Colonic mucosa (tissue), 4 donors: ENCODE measurements at regions not wholly inside any gene's neighbourhood (a gene's known extent, or its start where the extent isn't known, plus 50 kb on each side); places are given as distances from the start of the nearest gene placed in this dataset.

Experiments
- DNase-seq: peaks from one replicate; pipeline ENCODE4 v3.0.0-alpha.2; 2020
- H3K27ac ChIP-seq: fragments of 200-600 bp; one replicate; pipeline ENCODE4 v1.8.0; 2021
- H3K27me3 ChIP-seq: fragments of 200-600 bp; one replicate; pipeline ENCODE4 v1.8.0; 2021
- H3K36me3 ChIP-seq: fragments of 200-600 bp; one replicate; pipeline ENCODE4 v1.8.0; 2021
- H3K4me1 ChIP-seq: fragments of 200-600 bp; one replicate; pipeline ENCODE4 v1.8.0; 2021; ENCODE audit warnings: mild to moderate bottlenecking
- H3K4me3 ChIP-seq: fragments of 200-600 bp; one replicate; pipeline ENCODE4 v1.8.0; 2021
- H3K9ac ChIP-seq, 2 donors: one replicate each; pipeline ENCODE4 v1.7.0; 2013; ENCODE audit warnings: control low read depth in 2 of 2, low read depth in 2 of 2, low read length in 2 of 2
- H3K9me3 ChIP-seq: fragments of 200-600 bp; one replicate; pipeline ENCODE4 v1.8.0; 2021
- intact Hi-C: fragments of 100-400 bp; cut with DNase I; formaldehyde crosslinking; loops from one replicate; pipeline ENCODE4 v1.14.1; 2022
- TF ChIP-seq, protein P1 (sequence below): fragments of 200-600 bp; IDR thresholded peaks from one replicate; pipeline ENCODE4 v1.8.0; 2022; ENCODE audit warnings: antibody characterized with exemption, mild to moderate bottlenecking
- donor health status: healthy.
- donor health status: DM: no; HTN: no; CAD: no.
- donor health status: DM: no; HTN: no; CAD: no.

DNA sequence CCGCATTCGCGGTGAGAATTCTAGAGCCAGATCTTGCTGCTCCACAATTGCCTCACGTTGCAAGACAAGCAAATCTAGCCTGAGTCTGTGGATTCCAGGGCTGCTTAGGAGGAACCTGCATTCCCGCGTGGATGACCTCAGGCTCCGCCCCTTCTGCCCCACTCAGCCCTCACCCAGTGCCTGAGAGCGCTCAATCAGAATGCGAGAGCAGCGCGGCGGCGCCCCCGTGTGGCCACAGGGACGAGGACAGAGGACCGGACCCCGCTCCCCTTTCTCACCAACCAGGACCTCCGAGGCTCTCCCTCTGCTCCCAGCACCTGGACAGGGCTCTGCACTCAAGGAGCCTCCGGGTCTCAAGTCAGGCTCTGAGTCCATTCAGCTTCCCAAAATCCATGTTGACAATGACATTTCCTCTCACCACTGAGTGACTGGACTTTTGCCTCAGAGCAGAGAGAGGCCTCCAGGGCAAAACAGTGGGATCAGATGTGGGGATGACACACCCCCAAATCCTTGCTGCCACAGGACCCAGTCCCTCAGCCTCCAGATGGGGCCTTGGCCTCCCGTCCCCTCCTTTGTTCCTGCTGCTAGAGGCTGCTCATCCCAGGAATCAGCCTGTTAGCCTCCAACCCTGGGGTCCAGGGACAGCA is 52.0 kb downstream of the RPP21 start:
- H3K4me1 ChIP-seq, result no peaks in the 10 kb centered on the region
- peak; percentile 84 for DNase-seq
- H3K9ac ChIP-seq, result no peak overlapping the region
- TF ChIP-seq, protein P1, sequence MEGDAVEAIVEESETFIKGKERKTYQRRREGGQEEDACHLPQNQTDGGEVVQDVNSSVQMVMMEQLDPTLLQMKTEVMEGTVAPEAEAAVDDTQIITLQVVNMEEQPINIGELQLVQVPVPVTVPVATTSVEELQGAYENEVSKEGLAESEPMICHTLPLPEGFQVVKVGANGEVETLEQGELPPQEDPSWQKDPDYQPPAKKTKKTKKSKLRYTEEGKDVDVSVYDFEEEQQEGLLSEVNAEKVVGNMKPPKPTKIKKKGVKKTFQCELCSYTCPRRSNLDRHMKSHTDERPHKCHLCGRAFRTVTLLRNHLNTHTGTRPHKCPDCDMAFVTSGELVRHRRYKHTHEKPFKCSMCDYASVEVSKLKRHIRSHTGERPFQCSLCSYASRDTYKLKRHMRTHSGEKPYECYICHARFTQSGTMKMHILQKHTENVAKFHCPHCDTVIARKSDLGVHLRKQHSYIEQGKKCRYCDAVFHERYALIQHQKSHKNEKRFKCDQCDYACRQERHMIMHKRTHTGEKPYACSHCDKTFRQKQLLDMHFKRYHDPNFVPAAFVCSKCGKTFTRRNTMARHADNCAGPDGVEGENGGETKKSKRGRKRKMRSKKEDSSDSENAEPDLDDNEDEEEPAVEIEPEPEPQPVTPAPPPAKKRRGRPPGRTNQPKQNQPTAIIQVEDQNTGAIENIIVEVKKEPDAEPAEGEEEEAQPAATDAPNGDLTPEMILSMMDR, result peak; percentile 73
- no peaks in the 10 kb centered on the region for H3K27me3 ChIP-seq
- H3K36me3 ChIP-seq, result no peaks in the 10 kb centered on the region
- intact Hi-C loops, result loop anchor here (2.0 to 5.0 kb wide), 2 partner anchors 38 to 155 kb away; no protein-coding TSS in a partner anchor
- no peak overlapping the region for H3K27ac ChIP-seq
- H3K4me3 ChIP-seq, result no peak overlapping the region
- no peaks in the 10 kb centered on the region for H3K9me3 ChIP-seq

DNA sequence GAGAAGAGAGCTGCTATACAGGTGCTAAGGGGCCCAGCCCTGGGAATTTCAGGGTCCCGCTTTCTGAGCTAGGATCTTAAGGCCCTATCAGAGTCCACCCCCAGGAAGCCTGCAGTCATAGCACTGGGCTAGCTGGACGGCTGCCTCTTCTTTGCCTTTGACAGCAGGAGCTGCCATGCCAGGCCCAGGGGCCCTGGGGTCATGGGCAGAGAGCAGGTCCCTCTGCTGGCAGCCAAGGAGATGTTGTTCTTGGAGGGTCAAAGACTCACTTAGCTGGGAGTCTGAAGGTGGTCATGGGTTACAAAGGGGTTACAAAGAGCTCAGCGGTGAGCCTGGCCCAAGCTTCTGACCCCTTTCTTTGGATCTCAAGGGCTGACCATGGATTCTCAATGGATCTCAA is 52.7 kb downstream of the RPP21 start:
- H3K9ac ChIP-seq, result no peak overlapping the region
- no peak for DNase-seq
- H3K36me3 ChIP-seq, result no peaks in the 10 kb centered on the region
- H3K27me3 ChIP-seq, result no peaks in the 10 kb centered on the region
- TF ChIP-seq, protein P1, result no peak
- no peaks in the 10 kb centered on the region for H3K4me1 ChIP-seq
- no peak overlapping the region for H3K27ac ChIP-seq
- no peaks in the 10 kb centered on the region for H3K9me3 ChIP-seq
- H3K4me3 ChIP-seq, result no peak overlapping the region
- intact Hi-C loops, result loop anchor here (2.0 to 5.0 kb wide), 2 partner anchors 39 to 155 kb away; no protein-coding TSS in a partner anchor

DNA sequence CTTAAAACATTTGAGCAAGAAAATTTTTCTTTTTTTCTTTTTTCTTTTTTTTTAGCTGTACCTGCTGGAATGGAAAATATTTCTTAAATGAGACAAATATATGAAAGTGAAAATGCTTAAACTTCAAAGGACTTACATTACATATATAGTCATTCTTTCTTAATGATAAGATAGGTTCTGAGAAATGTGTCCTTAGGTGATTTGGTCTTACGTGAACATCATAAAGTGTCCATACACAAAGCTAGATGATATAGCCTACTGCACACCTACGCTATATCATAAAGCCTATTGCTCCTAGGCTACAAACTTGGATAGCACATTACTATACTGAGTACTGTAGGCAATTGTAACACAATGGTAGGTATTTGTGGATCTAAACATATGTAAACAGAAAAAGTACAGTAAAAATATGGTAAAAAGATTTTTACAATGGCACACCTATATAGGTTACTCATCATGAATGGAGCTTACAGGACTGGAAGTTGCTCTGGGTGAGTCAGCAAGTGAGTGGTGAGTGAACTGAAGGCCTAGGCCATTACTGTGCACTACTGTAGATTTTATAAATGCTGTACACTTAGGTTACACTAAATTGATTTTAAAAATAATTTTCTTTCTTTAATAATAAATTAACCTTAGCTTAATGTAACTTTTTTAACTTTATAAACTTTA is 54.6 kb downstream of the RPP21 start:
- no peak overlapping the region for H3K4me3 ChIP-seq
- no peaks in the 10 kb centered on the region for H3K36me3 ChIP-seq
- intact Hi-C loops, result loop anchor here (5.0 kb wide), 1 partner anchor 157 kb away; no protein-coding TSS in a partner anchor
- no peak overlapping the region for H3K27ac ChIP-seq
- TF ChIP-seq, protein P1, result no peak
- H3K9me3 ChIP-seq, result no peaks in the 10 kb centered on the region
- no peak overlapping the region for H3K9ac ChIP-seq
- H3K4me1 ChIP-seq, result no peaks in the 10 kb centered on the region
- no peak for DNase-seq
- no peaks in the 10 kb centered on the region for H3K27me3 ChIP-seq

DNA sequence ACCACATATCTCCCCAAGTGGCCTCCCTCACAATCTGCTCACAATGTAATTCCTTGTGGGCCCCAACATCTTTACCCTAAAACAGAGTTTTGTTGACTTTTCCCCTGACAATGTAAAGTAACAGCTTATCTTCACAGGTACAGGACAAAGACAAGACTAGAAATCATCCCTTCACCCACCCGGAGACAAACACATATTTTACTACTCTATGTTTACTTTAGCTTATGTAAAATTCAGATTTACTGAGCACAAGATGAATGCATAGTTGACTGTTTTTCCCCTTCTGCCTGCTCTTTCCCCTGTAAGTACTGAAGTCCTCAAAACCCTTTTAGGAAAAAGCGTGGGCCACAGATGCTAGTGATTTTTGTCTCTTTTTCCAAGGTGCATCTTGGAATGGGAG is 61.0 kb downstream of the RPP21 start:
- Histone ChIP-seq H3K4me3 (no peak overlapping the region), H3K27ac (no peak overlapping the region), H3K9ac (no peak overlapping the region), H3K9me3 (no peaks in the 10 kb centered on the region), H3K27me3 (no peaks in the 10 kb centered on the region), H3K4me1 (no peaks in the 10 kb centered on the region), H3K36me3 (no peaks in the 10 kb centered on the region)
- DNase-seq, result no peak
- TF ChIP-seq, protein P1, result no peak
- intact Hi-C loops, result no loop called here

DNA sequence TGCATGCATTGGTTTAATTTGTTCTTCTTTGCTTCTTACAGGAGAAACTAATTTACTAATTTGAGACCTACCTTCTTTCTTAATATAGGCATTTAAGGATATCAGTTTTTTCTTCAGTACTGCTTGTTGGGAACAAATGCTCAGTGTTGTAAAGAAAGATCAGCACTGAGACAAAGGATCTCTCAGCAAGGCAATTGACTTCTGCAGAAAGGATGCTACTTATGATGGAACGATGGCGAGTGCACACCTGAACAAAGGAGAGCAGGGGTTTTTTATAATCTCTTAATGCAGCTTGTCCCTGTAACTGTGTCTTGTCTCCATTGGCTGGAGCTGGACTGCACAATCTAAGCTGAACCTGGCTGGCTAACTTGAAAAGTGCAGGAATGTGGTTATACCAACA is 64.2 kb downstream of the RPP21 start:
- H3K9me3 ChIP-seq, result no peaks in the 10 kb centered on the region
- H3K4me3 ChIP-seq, result no peak overlapping the region
- no peak overlapping the region for H3K27ac ChIP-seq
- no peaks in the 10 kb centered on the region for H3K4me1 ChIP-seq
- TF ChIP-seq, protein P1, result no peak
- H3K9ac ChIP-seq, result no peak overlapping the region
- no peaks in the 10 kb centered on the region for H3K36me3 ChIP-seq
- no peaks in the 10 kb centered on the region for H3K27me3 ChIP-seq
- no peak for DNase-seq
- intact Hi-C loops, result no loop called here
